ENCODE measurements at regions not wholly inside any gene's neighbourhood (a gene's known extent, or its start where the extent isn't known, plus 50 kb on each side); places are given as distances from the start of the nearest gene placed in this dataset.
"Not testable (repeated sequence)": the region's sequence is repeated elsewhere in the genome, so short reads cannot be mapped to it uniquely, and the experiment has no call there.

DNA sequence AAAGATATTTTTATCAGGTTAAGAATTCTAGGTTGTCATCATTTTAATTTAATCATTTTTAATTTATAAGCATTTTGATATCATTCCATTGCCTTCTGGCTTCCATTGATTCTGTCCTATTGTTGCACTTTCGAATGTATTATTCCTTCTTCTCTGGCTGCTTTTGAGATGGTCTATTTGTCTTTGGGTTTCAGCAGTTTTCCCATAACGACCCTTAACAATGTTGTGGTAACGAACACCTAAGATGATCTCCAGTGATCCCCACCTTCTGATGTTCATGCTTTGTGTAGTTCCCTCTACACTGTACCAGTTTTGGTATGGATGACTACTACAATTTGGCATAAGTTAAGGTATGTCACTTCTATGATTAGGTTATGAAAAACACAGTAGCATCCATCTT lies 59.9 kb downstream of the MINAR1 start:
- TF ChIP-seq, protein P1, sequence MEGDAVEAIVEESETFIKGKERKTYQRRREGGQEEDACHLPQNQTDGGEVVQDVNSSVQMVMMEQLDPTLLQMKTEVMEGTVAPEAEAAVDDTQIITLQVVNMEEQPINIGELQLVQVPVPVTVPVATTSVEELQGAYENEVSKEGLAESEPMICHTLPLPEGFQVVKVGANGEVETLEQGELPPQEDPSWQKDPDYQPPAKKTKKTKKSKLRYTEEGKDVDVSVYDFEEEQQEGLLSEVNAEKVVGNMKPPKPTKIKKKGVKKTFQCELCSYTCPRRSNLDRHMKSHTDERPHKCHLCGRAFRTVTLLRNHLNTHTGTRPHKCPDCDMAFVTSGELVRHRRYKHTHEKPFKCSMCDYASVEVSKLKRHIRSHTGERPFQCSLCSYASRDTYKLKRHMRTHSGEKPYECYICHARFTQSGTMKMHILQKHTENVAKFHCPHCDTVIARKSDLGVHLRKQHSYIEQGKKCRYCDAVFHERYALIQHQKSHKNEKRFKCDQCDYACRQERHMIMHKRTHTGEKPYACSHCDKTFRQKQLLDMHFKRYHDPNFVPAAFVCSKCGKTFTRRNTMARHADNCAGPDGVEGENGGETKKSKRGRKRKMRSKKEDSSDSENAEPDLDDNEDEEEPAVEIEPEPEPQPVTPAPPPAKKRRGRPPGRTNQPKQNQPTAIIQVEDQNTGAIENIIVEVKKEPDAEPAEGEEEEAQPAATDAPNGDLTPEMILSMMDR (IDR thresholded peaks at IDR 0.05), result no peak
- Histone ChIP-seq H3K27ac (no peak overlapping the region), H3K4me3 (no peak overlapping the region)
- DNase-seq (ENCODE audit: low spot score), result no peak

DNA sequence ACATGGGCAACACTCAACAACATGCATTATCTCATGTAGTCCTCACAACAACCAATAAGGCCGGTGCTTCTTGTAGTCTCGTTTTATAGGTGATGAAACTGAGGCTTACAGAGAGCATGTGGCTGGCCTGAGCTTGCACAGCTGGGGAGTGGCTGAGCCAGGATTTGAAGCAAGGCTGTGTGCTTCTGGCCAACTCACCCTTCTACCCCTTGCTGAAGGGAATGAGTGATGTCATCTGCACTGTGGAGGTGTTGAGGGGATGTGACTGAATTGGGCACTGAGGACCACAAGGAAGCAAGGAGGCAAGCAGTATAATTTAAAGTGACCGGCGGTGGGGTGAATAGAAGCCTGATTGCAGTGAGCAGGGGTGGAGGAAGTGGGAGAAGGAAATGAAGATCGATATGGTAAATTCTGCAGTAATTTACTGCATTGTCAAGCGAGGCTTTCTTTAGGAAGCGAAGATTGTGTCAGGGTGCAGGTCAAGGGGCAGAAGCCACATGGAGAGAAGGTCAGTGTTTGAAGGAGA lies 62.3 kb downstream of the MINAR1 start:
- TF ChIP-seq, protein P1 (IDR thresholded peaks at IDR 0.05), result no peak
- Histone ChIP-seq H3K4me3 (no peak overlapping the region), H3K27ac (no peak overlapping the region)
- DNase-seq (ENCODE audit: low spot score), result no peak

DNA sequence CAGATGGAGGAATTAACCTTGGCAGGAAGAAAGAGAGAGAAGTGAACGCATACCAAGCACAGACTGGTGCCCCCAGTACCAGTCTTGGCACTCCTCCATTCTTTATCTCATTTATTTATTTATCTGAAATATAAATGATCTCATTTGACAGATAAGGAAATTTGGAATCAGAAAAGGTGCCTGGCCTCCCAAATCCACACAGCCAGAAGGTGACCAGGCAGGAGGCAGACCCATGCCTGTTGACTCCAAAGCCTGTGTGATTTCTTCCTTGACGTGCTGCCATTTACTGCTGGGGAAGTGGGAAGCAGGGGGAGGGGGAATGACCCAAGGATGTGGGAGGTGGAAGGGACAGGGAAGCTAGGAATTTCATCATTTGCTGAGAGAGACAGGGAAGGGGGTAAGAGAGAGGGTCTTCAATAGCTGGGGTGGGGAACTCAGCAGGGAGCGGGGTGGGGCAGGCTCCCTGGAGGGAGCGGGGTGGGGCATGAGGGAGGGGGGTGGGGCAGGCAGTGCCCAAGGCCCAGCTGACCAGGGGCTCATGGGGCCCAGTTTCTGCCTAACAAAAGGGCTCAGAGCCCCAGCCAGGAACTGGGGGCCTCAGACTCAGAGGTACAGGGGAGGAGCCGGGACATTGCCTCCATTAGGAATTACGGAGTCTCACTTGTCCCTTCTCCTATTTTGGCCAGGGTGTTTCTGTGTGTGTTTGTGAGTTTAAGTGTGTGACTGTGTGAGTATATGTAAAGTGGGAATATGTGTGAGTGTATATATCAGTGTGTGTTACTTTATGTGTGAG lies 63.0 kb downstream of the MINAR1 start:
- no peak overlapping the region for H3K4me3 ChIP-seq
- no peak for DNase-seq (ENCODE audit: low spot score)
- TF ChIP-seq, protein P1 (IDR thresholded peaks at IDR 0.05), result no peak
- H3K27ac ChIP-seq, result no peak overlapping the region

DNA sequence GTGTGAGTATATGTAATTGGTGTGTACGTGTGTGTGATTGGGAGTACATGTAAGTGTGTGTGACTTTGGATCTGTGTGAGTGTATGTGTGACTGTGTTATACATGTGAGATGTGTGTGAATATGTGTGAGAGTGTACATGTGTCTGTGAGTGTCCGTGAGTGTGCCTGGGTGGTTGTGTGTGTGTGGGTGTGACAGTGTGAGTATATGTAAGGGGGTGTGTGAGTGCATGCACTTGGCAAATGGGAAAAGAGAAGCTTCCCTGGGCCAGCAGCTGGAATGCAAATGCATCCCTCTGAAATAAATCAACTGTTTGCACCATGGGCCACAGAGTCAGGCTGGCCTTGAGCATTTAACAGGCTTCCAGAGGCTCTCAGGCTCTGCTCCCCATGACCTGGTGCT lies 63.6 kb downstream of the MINAR1 start:
- no peak for DNase-seq (ENCODE audit: low spot score)
- TF ChIP-seq, protein P1 (IDR thresholded peaks at IDR 0.05), result no peak
- no peak overlapping the region for H3K27ac ChIP-seq
- H3K4me3 ChIP-seq, result no peak overlapping the region

DNA sequence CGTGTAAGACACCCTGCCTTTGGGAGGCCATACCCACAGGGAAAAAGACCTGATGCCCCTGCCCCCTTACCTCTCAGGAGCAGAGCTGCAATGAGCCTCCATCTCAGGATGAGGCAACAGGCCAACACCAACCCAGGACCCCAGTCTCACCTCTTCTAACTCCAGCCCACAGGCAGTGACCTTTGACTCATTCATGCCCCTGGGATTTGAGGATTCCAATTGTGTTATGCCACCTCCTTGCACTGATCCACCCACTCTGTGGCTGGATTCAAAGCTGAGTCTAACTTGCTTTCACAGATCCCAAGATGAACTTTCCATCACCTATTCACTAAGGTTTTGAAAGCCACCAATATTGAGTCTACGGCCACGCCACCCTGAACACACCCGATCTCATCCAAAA lies 64.7 kb downstream of the MINAR1 start:
- TF ChIP-seq, protein P1 (IDR thresholded peaks at IDR 0.05), result no peak
- DNase-seq (ENCODE audit: low spot score), result no peak
- H3K27ac ChIP-seq, result no peak overlapping the region
- H3K4me3 ChIP-seq, result no peak overlapping the region

DNA sequence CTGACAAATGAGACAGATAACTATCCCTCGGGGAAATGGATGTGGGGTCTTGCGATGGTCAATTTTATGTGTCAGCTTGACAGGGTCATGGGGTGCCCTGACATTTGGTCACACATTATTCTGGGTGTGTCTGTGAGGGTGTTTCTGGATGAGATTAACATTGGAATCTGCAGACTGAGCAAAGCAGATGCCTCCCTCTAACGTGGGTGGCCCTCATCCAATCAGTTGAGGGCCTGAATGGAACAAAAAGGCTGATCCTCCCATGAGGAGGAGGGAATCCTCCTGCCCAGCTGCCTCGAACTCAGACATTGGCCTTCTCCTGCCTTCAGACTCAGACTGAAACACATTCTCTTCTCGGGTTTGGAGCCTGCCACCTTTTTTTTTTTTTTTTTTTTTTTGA lies 69.0 kb downstream of the MINAR1 start:
- Histone ChIP-seq H3K4me3 (no peak overlapping the region), H3K27ac (no peak overlapping the region)
- no peak for DNase-seq (ENCODE audit: low spot score)
- TF ChIP-seq, protein P1 (IDR thresholded peaks at IDR 0.05), result no peak

DNA sequence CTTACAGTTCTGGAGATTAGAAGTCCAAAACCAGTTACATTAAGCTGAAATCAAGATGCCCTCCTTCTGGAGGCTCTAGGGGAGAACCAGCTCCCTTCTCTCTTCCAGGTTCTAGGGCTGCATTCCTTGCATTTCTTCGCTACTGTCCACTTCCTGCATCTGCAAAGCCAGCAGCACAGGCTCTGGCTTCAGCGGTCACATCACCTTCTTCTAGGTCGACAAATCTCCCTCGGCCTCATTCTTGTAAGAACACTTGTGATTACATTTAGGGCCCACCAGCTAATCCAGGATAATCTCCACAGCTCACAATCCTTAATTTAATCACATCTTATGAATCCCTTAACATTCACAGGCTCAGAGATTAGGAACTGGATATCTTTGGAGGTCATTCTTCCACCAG lies 73.8 kb downstream of the MINAR1 start:
- no peak overlapping the region for H3K4me3 ChIP-seq
- TF ChIP-seq, protein P1 (IDR thresholded peaks at IDR 0.05), result no peak
- no peak for DNase-seq (ENCODE audit: low spot score)
- H3K27ac ChIP-seq, result no peak overlapping the region

DNA sequence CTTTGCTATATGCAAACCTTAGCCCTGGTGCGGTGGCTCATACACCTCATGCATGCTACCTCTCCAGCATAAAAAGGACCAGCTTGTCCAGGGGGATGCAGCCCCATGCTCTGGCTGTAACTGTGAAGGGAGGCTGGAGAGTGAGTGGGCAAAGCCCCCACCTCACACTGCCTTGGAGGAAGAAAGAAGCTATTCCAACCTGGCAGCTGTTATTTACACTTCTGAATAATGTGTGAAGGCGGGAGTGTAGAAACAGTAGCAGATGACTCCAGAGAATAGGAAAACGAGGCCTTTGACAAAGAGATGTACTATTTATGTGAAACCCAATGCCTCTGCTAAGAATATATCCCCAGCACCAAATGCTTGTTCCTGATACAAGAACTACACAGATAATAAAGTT lies 80.7 kb downstream of the MINAR1 start:
- H3K4me3 ChIP-seq; H3K27ac ChIP-seq; DNase-seq (ENCODE audit: low spot score): not testable (repeated sequence)
